ENCODE measurements at regions not wholly inside any gene's neighbourhood (a gene's known extent, or its start where the extent isn't known, plus 50 kb on each side); places are given as distances from the start of the nearest gene placed in this dataset.
A peak's percentile ranks its signal among the peaks of the same experiment; 100 is the strongest.
"Not testable (repeated sequence)": the region's sequence is repeated elsewhere in the genome, so short reads cannot be mapped to it uniquely, and the experiment has no call there.

DNA sequence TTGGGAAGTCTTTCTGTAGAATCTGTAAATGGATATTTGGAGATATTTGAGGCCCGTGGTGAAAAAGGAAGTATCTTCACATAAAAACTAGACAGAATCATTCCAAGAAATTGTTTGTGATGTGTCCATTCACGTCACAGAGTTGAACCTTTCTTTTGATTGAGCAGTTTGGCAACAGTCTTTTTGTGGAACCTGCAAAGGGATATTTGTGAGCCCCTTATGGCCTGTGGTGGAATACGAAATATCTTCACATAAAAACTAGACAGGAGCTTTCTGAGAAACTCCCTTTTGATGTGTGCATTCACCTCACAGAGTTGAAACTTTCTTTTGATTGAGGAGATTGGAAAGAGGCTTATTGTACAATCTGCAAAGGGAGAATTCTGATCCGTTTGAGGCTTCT lies 2980.4 kb downstream of the TUBA3C start:
- intact Hi-C loops (cut with DNase I): not testable (repeated sequence)
- peak in 3 of 42 donors; percentile 5 to 35 (median 33) for DNase-seq

DNA sequence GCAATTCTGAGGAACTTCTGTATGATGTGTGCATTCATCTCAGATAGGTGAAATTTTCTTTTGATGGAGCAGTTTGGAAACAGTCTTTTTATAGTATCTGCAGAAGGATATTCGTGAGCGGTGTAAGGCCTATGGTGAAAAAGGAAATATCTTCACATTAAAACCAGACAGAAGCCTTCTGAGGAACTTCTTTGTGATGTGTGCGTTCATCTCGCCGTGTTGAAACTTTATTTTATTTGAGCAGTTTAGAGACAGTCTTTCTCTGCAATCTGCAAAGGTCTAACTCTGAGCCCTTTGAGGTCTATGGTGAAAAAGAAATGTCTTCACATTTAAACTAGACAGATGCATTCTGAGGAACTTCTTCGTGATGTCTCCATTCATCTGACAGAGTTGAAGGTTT lies 3021.0 kb downstream of the TUBA3C start:
- intact Hi-C loops (cut with DNase I); DNase-seq: not testable (repeated sequence)

- intact Hi-C loops (cut with DNase I); DNase-seq: not testable (repeated sequence)
These were observed 3022.7 kb downstream of the TUBA3C start for GRCh38 chr13:16158958-16159357.

- intact Hi-C loops (cut with DNase I): not testable (repeated sequence)
- DNase-seq: peak in 9 of 42 donors; percentile 4 to 41 (median 16)
These were observed 3023.6 kb downstream of the TUBA3C start for GRCh38 chr13:16158016-16158415.

DNA sequence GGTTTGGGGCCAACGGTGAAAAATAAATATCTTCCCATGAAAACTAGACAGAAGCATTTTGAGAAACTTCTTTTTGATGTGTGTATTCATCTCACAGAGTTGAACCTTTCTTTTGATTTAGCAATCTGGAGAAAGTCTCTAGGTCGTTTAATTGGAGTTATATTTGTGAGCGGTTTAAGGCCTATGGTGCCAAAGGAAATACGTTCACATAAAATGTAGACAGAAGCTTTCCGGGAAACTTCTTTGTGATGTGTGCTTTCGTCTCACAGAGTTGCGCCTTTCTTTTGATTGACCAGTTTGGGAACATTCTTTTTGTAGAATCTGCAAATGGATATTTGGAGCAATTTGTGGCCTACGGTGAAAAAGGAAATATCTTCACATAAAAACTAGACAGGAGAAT lies 3028.8 kb downstream of the TUBA3C start:
- intact Hi-C loops (cut with DNase I): not testable (repeated sequence)

GRCh38 chr13:16151296-16151695 lies 3030.3 kb downstream of the TUBA3C start:
- intact Hi-C loops (cut with DNase I); DNase-seq: not testable (repeated sequence)

More for the DNA sequence above, 3028.8 kb downstream of the TUBA3C start:
- not testable (repeated sequence) for DNase-seq

DNA sequence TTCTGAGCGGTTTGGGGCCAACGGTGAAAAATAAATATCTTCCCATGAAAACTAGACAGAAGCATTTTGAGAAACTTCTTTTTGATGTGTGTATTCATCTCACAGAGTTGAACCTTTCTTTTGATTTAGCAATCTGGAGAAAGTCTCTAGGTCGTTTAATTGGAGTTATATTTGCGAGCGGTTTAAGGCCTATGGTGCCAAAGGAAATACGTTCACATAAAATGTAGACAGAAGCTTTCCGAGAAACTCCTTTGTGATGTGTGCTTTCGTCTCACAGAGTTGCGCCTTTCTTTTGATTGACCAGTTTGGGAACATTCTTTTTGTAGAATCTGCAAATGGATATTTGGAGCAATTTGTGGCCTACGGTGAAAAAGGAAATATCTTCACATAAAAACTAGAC lies 3032.2 kb downstream of the TUBA3C start:
- intact Hi-C loops (cut with DNase I): not testable (repeated sequence)

GRCh38 chr13:16145652-16146051 lies 3036.0 kb downstream of the TUBA3C start:
- intact Hi-C loops (cut with DNase I); DNase-seq: not testable (repeated sequence)

More for the DNA sequence above, 3032.2 kb downstream of the TUBA3C start:
- peak in 1 of 42 donors; percentile 1 for DNase-seq

GRCh38 chr13:16141361-16141760 lies 3040.3 kb downstream of the TUBA3C start:
- intact Hi-C loops (cut with DNase I): not testable (repeated sequence)
- DNase-seq: peak in 2 of 42 donors; percentile 9 to 36

DNA sequence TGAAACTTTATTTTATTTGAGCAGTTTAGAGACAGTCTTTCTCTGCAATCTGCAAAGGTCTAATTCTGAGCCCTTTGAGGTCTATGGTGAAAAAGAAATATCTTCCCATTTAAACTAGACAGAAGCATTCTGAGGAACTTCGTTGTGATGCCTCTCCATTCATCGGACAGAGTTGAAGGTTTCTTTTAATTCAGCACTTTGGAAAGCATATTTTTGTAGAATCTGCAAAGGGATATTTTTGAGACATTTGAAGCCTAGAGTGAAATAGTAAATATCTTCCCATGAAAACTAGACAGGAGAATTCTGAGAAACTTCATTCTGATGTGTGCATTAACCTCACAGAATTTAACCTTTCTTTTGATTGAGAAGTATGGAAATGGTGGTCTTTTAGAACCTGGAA lies 3044.8 kb downstream of the TUBA3C start:
- intact Hi-C loops (cut with DNase I): not testable (repeated sequence)
- DNase-seq: peak in 1 of 42 donors; percentile 38

GRCh38 chr13:16128675-16129074 lies 3052.9 kb downstream of the TUBA3C start:
- DNase-seq; intact Hi-C loops (cut with DNase I): not testable (repeated sequence)

- DNase-seq: not testable (repeated sequence)
These were observed 3068.2 kb downstream of the TUBA3C start for GRCh38 chr13:16113391-16113790.

More at GRCh38 chr13:16113391-16113790, 3068.2 kb downstream of the TUBA3C start:
- intact Hi-C loops (cut with DNase I): not testable (repeated sequence)
